ENCODE measurements at regions not wholly inside any gene's neighbourhood (a gene's known extent, or its start where the extent isn't known, plus 50 kb on each side); places are given as distances from the start of the nearest gene placed in this dataset.

GRCh38 chr5:4513381-4513780 lies 626.7 kb upstream of the ADAMTS16 start:
- Histone ChIP-seq H3K9me3 (replicated peaks; ENCODE audit: insufficient read depth, low read length) (no peaks in the 10 kb centered on the region), H3K4me1 (ENCODE audit: low read length) (no peaks in the 10 kb centered on the region), H2AFZ (ENCODE audit: low read length) (no peak overlapping the region), H3K9me2 (replicated peaks; ENCODE audit: insufficient read depth, low read length) (no peaks in the 10 kb centered on the region), H4K20me1 (ENCODE audit: insufficient read depth, low read length) (no peaks in the 10 kb centered on the region), H3K4me3 (ENCODE audit: low read length) (no peak overlapping the region), H3F3A (ENCODE audit: insufficient read depth, low read length) (no peaks in the 10 kb centered on the region), H3K27ac (ENCODE audit: low read length) (no peak overlapping the region), H3K27me3 (replicated peaks; ENCODE audit: insufficient read depth, low read length) (no peaks in the 10 kb centered on the region), H3K4me2 (ENCODE audit: low read depth, low read length) (no peak overlapping the region), H3K79me2 (ENCODE audit: low read length) (no peaks in the 10 kb centered on the region), H3K9ac (ENCODE audit: low read length) (no peak overlapping the region), H3K36me3 (replicated peaks; ENCODE audit: insufficient read depth, low read length) (no peaks in the 10 kb centered on the region)
- TF ChIP-seq CTCF (IDR thresholded peaks at IDR 0.05; ENCODE audit: low read length) = no peak
- no peak for TF ChIP-seq EZH2phosphoT487 (IDR thresholded peaks at IDR 0.05; ENCODE audit: low read length)
- no peak for TF ChIP-seq EZH2 (optimal IDR thresholded peaks at IDR 0.05; ENCODE audit: low read depth, low read length)
- DNase-seq = no peak

GRCh38 chr5:4514067-4514648 lies 626.0 kb upstream of the ADAMTS16 start:
- Histone ChIP-seq H3F3A (ENCODE audit: insufficient read depth, low read length) (no peaks in the 10 kb centered on the region), H3K79me2 (ENCODE audit: low read length) (no peaks in the 10 kb centered on the region), H2AFZ (ENCODE audit: low read length) (no peak overlapping the region), H3K9ac (ENCODE audit: low read length) (no peak overlapping the region), H4K20me1 (ENCODE audit: insufficient read depth, low read length) (no peaks in the 10 kb centered on the region), H3K4me2 (ENCODE audit: low read depth, low read length) (no peak overlapping the region), H3K36me3 (replicated peaks; ENCODE audit: insufficient read depth, low read length) (no peaks in the 10 kb centered on the region), H3K27me3 (replicated peaks; ENCODE audit: insufficient read depth, low read length) (no peaks in the 10 kb centered on the region), H3K4me3 (ENCODE audit: low read length) (no peak overlapping the region), H3K9me2 (replicated peaks; ENCODE audit: insufficient read depth, low read length) (no peaks in the 10 kb centered on the region), H3K9me3 (replicated peaks; ENCODE audit: insufficient read depth, low read length) (no peaks in the 10 kb centered on the region), H3K27ac (ENCODE audit: low read length) (no peak overlapping the region), H3K4me1 (ENCODE audit: low read length) (no peaks in the 10 kb centered on the region)
- DNase-seq = no peak
- TF ChIP-seq CTCF (IDR thresholded peaks at IDR 0.05; ENCODE audit: low read length) (no peak), EZH2 (optimal IDR thresholded peaks at IDR 0.05; ENCODE audit: low read depth, low read length) (no peak), EZH2phosphoT487 (IDR thresholded peaks at IDR 0.05; ENCODE audit: low read length) (no peak)

GRCh38 chr5:4518903-4519672 lies 621.0 kb upstream of the ADAMTS16 start:
- Histone ChIP-seq H3K27ac (ENCODE audit: low read length) (no peak overlapping the region), H3K79me2 (ENCODE audit: low read length) (no peaks in the 10 kb centered on the region), H3F3A (ENCODE audit: insufficient read depth, low read length) (no peaks in the 10 kb centered on the region), H3K27me3 (replicated peaks; ENCODE audit: insufficient read depth, low read length) (no peaks in the 10 kb centered on the region), H3K4me2 (ENCODE audit: low read depth, low read length) (no peak overlapping the region), H3K9me3 (replicated peaks; ENCODE audit: insufficient read depth, low read length) (no peaks in the 10 kb centered on the region), H3K9ac (ENCODE audit: low read length) (no peak overlapping the region), H3K4me1 (ENCODE audit: low read length) (no peaks in the 10 kb centered on the region), H3K9me2 (replicated peaks; ENCODE audit: insufficient read depth, low read length) (no peaks in the 10 kb centered on the region), H3K36me3 (replicated peaks; ENCODE audit: insufficient read depth, low read length) (no peaks in the 10 kb centered on the region), H2AFZ (ENCODE audit: low read length) (no peak overlapping the region), H4K20me1 (ENCODE audit: insufficient read depth, low read length) (no peaks in the 10 kb centered on the region), H3K4me3 (ENCODE audit: low read length) (no peak overlapping the region)
- no peak for TF ChIP-seq EZH2 (optimal IDR thresholded peaks at IDR 0.05; ENCODE audit: low read depth, low read length)
- no peak for TF ChIP-seq EZH2phosphoT487 (IDR thresholded peaks at IDR 0.05; ENCODE audit: low read length)
- TF ChIP-seq CTCF (IDR thresholded peaks at IDR 0.05; ENCODE audit: low read length) = no peak
- DNase-seq = no peak

All from MM.1S (cell line).